Neural progenitor cell (in vitro differentiated cells): ENCODE measurements at regions not wholly inside any gene's neighbourhood (a gene's known extent, or its start where the extent isn't known, plus 50 kb on each side); places are given as distances from the start of the nearest gene placed in this dataset.

Experiments used
- DNase-seq: peaks from one replicate; pipeline ENCODE4 v3.0.0-alpha.2; 2016; ENCODE audit warnings: low spot score
- H2AFZ ChIP-seq: fragments of 200-600 bp; sonication (generic); replicated peaks from 2 replicates; pipeline ENCODE4 v1.6.1; 2016; ENCODE audit warnings: antibody characterized with exemption
- H3F3A ChIP-seq: fragments of 200-600 bp; sonication (generic); 2 replicates; pipeline ENCODE4 v1.6.1; 2016; ENCODE audit warnings: antibody characterized with exemption, low read depth
- H3K27ac ChIP-seq: fragments of 200-600 bp; sonication (generic); 2 replicates; pipeline ENCODE4 v1.5.1; 2016; ENCODE audit warnings: mild to moderate bottlenecking
- H3K27me3 ChIP-seq: fragments of 200-600 bp; sonication (generic); 2 replicates; pipeline ENCODE4 v1.6.1; 2016; ENCODE audit warnings: mild to moderate bottlenecking, moderate library complexity
- H3K36me3 ChIP-seq: fragments of 200-600 bp; sonication (generic); 2 replicates; pipeline ENCODE4 v1.5.1; 2016
- H3K4me1 ChIP-seq: fragments of 200-600 bp; sonication (generic); 2 replicates; pipeline ENCODE4 v1.6.1; 2016; ENCODE audit warnings: mixed run types
- H3K4me2 ChIP-seq: fragments of 200-600 bp; sonication (generic); 2 replicates; pipeline ENCODE4 v1.6.1; 2016
- H3K4me3 ChIP-seq: fragments of 200-600 bp; sonication (generic); 2 replicates; pipeline ENCODE4 v1.5.1; 2016
- H3K79me2 ChIP-seq: fragments of 200-600 bp; sonication (generic); 2 replicates; pipeline ENCODE4 v1.6.1; 2016; ENCODE audit warnings: low read depth
- H3K9ac ChIP-seq: fragments of 200-600 bp; sonication (generic); 2 replicates; pipeline ENCODE4 v1.6.1; 2016
- H3K9me3 ChIP-seq: fragments of 200-600 bp; sonication (generic); 2 replicates; pipeline ENCODE4 v1.5.1; 2016; ENCODE audit warnings: low read depth
- H4K20me1 ChIP-seq: fragments of 200-600 bp; sonication (generic); 2 replicates; pipeline ENCODE4 v1.6.1; 2016; ENCODE audit warnings: low read depth
- H3K27ac Mint-ChIP-seq: 3 replicates; pipeline ENCODE4 v1.8.0; 2021; ENCODE audit warnings: mixed read lengths
- H3K27me3 Mint-ChIP-seq: 2 replicates; pipeline ENCODE4 v1.8.0; 2022; ENCODE audit warnings: low read depth, mild to moderate bottlenecking, inconsistent platforms, moderate library complexity, mixed read lengths; ENCODE audit not compliant: insufficient read depth
- H3K36me3 Mint-ChIP-seq: 3 replicates; pipeline ENCODE4 v1.8.0; 2021; ENCODE audit warnings: mixed read lengths
- H3K4me1 Mint-ChIP-seq: 3 replicates; pipeline ENCODE4 v1.8.0; 2021; ENCODE audit warnings: mixed read lengths
- H3K4me3 Mint-ChIP-seq: 3 replicates; pipeline ENCODE4 v1.8.0; 2021; ENCODE audit warnings: mild to moderate bottlenecking, moderate library complexity, mixed read lengths
- H3K9me3 Mint-ChIP-seq: 3 replicates; pipeline ENCODE4 v1.8.0; 2020; ENCODE audit warnings: mixed read lengths
- EZH2 ChIP-seq: fragments of 200-600 bp; sonication (generic); IDR thresholded peaks from 2 replicates; pipeline ENCODE4 v1.6.1; 2017; ENCODE audit warnings: antibody characterized with exemption, mild to moderate bottlenecking, moderate library complexity
- EZH2phosphoT487 ChIP-seq: fragments of 200-600 bp; sonication (generic); IDR thresholded peaks from 2 replicates; pipeline ENCODE4 v1.6.1; 2017; ENCODE audit warnings: antibody characterized with exemption
- TF ChIP-seq, protein P1 (sequence below): fragments of 200-600 bp; sonication (generic); IDR thresholded peaks from 2 replicates; pipeline ENCODE4 v1.5.1; 2017; ENCODE audit warnings: antibody characterized with exemption, mild to moderate bottlenecking

DNA sequence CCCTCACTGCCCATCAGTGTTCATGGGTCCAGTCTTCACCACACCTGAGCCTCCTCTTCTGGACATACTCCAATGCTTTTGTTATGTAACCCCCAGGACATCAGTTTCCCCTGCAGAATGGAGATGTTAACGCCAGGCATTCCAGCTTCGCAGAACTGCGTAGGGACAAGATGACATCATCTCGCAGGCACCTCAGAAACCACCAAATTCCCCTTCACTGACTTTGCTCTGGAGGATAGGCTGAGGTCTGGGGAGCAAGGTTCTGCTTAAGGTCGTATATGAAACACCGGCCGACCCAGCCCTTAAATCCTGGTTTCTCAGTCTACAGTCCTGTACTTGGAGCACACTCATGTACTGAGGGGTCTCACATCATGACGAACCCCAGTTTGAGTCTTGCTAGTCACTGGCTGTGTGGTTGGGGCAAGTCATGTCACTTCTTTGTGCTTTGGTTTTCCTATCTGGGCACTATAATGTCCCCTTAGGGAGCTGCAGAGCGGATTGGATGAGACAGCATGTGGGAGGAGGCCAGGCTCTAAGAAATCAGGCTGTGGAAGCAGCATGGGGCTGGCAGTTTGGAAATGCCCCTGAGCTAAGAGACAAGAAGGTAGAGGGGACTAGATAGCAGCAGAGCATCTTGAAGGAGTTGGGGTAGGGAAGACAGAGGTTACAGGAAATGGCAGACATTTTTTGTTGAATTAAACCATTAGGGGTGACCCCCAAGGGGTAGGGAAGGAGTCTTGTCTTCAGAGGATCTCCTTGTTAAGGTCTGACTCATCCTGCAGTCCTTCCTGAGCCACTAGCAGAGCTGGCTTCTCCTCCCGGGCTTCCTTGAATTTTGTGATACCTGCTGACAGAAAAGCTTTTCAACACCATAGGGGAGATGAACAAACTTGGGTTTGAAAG lies 138.3 kb downstream of the FOXD2 start:
- no peaks in the 10 kb centered on the region for H3K9me3 Mint-ChIP-seq
- no peak for TF ChIP-seq EZH2phosphoT487
- TF ChIP-seq, protein P1, sequence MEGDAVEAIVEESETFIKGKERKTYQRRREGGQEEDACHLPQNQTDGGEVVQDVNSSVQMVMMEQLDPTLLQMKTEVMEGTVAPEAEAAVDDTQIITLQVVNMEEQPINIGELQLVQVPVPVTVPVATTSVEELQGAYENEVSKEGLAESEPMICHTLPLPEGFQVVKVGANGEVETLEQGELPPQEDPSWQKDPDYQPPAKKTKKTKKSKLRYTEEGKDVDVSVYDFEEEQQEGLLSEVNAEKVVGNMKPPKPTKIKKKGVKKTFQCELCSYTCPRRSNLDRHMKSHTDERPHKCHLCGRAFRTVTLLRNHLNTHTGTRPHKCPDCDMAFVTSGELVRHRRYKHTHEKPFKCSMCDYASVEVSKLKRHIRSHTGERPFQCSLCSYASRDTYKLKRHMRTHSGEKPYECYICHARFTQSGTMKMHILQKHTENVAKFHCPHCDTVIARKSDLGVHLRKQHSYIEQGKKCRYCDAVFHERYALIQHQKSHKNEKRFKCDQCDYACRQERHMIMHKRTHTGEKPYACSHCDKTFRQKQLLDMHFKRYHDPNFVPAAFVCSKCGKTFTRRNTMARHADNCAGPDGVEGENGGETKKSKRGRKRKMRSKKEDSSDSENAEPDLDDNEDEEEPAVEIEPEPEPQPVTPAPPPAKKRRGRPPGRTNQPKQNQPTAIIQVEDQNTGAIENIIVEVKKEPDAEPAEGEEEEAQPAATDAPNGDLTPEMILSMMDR, result no peak
- H3K36me3 ChIP-seq, result no peaks in the 10 kb centered on the region
- peaks cover 13% of the 10 kb centered on the region for H3K4me1 ChIP-seq
- DNase-seq, result no peak
- no peaks in the 10 kb centered on the region for H3K79me2 ChIP-seq
- H3K4me2 ChIP-seq, result no peak overlapping the region
- no peaks in the 10 kb centered on the region for H3K27me3 ChIP-seq
- H3K36me3 Mint-ChIP-seq, result no peaks in the 10 kb centered on the region
- no peak overlapping the region for H2AFZ ChIP-seq
- no peaks in the 10 kb centered on the region for H4K20me1 ChIP-seq
- no peak overlapping the region for H3K27ac Mint-ChIP-seq
- H3K27ac ChIP-seq, result no peak overlapping the region
- peaks cover 35% of the 10 kb centered on the region for H3K4me1 Mint-ChIP-seq
- peaks cover 20% of the 10 kb centered on the region for H3K27me3 Mint-ChIP-seq
- H3K4me3 ChIP-seq, result no peak overlapping the region
- H3K4me3 Mint-ChIP-seq, result no peak overlapping the region
- H3K9ac ChIP-seq, result no peak overlapping the region
- H3K9me3 ChIP-seq, result no peaks in the 10 kb centered on the region
- no peaks in the 10 kb centered on the region for H3F3A ChIP-seq

DNA sequence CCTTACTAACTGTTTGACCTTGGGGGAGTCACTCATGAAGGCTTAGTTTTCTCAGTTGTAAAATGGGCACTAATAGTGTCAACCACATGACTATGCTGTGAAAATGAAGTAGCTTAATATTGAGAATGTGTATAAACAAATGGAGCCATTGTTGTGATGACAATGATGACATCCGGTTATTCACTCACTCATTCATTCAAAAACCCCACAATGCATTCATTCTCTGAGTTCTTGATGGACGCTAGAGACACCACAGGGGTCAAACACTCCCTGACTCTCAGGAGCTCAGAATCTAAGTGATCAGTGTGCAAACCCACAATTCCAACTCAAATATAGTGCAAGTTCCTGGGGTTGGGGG lies 138.9 kb downstream of the FOXD2 start:
- DNase-seq, result no peak
- Histone ChIP-seq H2AFZ (no peak overlapping the region), H3K4me2 (no peak overlapping the region), H3K36me3 (no peaks in the 10 kb centered on the region), H3K9me3 (no peaks in the 10 kb centered on the region), H3F3A (no peaks in the 10 kb centered on the region), H3K4me3 (no peak overlapping the region), H3K27ac (no peak overlapping the region), H3K27me3 (no peaks in the 10 kb centered on the region), H3K9ac (no peak overlapping the region), H3K4me1 (peaks cover 13% of the 10 kb centered on the region), H4K20me1 (no peaks in the 10 kb centered on the region), H3K79me2 (no peaks in the 10 kb centered on the region)
- Mint-ChIP-seq H3K4me1 (peaks cover 35% of the 10 kb centered on the region), H3K4me3 (no peak overlapping the region), H3K27ac (no peak overlapping the region), H3K9me3 (no peaks in the 10 kb centered on the region), H3K27me3 (peaks cover 20% of the 10 kb centered on the region), H3K36me3 (no peaks in the 10 kb centered on the region)
- TF ChIP-seq, protein P1, result no peak
- TF ChIP-seq EZH2phosphoT487 (no peak), EZH2 (no peak)

DNA sequence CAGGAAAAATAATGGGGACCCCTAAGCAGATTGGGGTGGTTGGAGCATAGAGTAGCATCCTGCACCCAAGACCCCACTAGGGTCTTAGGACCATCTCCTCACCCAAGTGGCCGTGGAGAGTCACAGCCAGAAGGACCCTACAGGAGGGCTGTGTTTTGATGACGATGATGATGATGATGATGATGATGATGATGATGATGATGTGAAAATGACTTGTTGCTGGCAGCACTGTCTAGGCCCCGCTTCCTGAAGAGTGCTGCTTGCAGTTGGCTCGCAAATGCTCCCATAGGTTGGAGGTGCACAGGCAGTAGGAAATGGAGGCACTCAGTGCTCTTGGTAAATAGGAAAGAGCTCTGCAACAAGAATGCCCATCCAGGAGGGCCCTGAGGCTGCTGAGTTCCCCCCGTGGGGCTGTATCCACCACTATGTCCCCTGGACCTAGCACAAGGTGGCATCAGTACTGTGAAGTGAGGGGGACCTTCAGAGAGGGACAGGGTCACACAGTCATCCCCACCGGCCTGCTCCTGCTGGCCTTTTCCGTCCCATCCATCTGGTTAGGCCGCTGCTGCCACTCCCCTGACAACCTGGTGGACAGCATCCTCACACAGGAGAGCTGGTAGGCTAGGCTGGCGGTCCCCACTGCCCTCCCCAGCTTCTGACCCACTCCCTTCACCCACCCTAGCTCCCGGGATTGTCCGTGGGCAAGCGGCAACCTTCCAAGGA lies 139.6 kb downstream of the FOXD2 start:
- Histone ChIP-seq H3K9me3 (no peaks in the 10 kb centered on the region), H3K4me2 (no peak overlapping the region), H3K27me3 (no peaks in the 10 kb centered on the region), H3K4me3 (no peak overlapping the region), H3K36me3 (no peaks in the 10 kb centered on the region), H3K9ac (no peak overlapping the region), H3F3A (no peaks in the 10 kb centered on the region), H4K20me1 (no peaks in the 10 kb centered on the region), H3K79me2 (no peaks in the 10 kb centered on the region), H3K27ac (no peak overlapping the region), H3K4me1 (peaks cover 13% of the 10 kb centered on the region), H2AFZ (no peak overlapping the region)
- DNase-seq, result no peak
- Mint-ChIP-seq H3K9me3 (no peaks in the 10 kb centered on the region), H3K36me3 (no peaks in the 10 kb centered on the region), H3K27me3 (peaks cover 17% of the 10 kb centered on the region), H3K4me1 (peaks cover 35% of the 10 kb centered on the region), H3K4me3 (no peak overlapping the region), H3K27ac (no peak overlapping the region)
- TF ChIP-seq, protein P1, result no peak
- no peak for TF ChIP-seq EZH2phosphoT487
- no peak for TF ChIP-seq EZH2
